Stimulated activated CD4-positive, alpha-beta T cell treated with anti-CD3 and anti-CD28 coated beads, TNF-alpha, amount 100 ng/mL, for 4 hours (primary cell): ENCODE measurements at regions not wholly inside any gene's neighbourhood (a gene's known extent, or its start where the extent isn't known, plus 50 kb on each side); places are given as distances from the start of the nearest gene placed in this dataset.

Source experiments
- DNase-seq, 3 experiments: peaks; one replicate each; pipeline ENCODE4 v3.0.0-alpha.2; 2020; ENCODE audit warnings: low read depth in 3 of 3

GRCh38 chr1:235027076-235027861 lies 101.4 kb downstream of the TOMM20 start:
- DNase-seq = no peak

GRCh38 chr1:235025422-235025984 lies 103.1 kb downstream of the TOMM20 start:
- no peak for DNase-seq

- DNase-seq = no peak
Measured at GRCh38 chr1:235024711-235025421, 103.8 kb downstream of the TOMM20 start.

- no peak for DNase-seq
Measured at GRCh38 chr1:235023711-235024439, 104.8 kb downstream of the TOMM20 start.

- DNase-seq = no peak
Measured at GRCh38 chr1:235022981-235023710, 105.5 kb downstream of the TOMM20 start.

- no peak for DNase-seq
Measured at GRCh38 chr1:235022341-235022980, 106.2 kb downstream of the TOMM20 start.

GRCh38 chr1:235021815-235022214 lies 106.8 kb downstream of the TOMM20 start:
- DNase-seq = no peak

GRCh38 chr1:235021321-235021720 lies 107.3 kb downstream of the TOMM20 start:
- DNase-seq = no peak

GRCh38 chr1:235019961-235020360 lies 108.7 kb downstream of the TOMM20 start:
- no peak for DNase-seq

GRCh38 chr1:235019471-235019870 lies 109.2 kb downstream of the TOMM20 start:
- DNase-seq = no peak

GRCh38 chr1:235018720-235019444 lies 109.8 kb downstream of the TOMM20 start:
- DNase-seq = peak in 1 of 3 experiments; percentile 19

- no peak for DNase-seq
Measured at GRCh38 chr1:235018161-235018560, 110.5 kb downstream of the TOMM20 start.

- no peak for DNase-seq
Measured at GRCh38 chr1:235017719-235018118, 110.9 kb downstream of the TOMM20 start.

GRCh38 chr1:235017191-235017590 lies 111.4 kb downstream of the TOMM20 start:
- DNase-seq = no peak

GRCh38 chr1:235015291-235015985 lies 113.2 kb downstream of the TOMM20 start:
- no peak for DNase-seq

- no peak for DNase-seq
Measured at GRCh38 chr1:235014756-235015155, 113.9 kb downstream of the TOMM20 start.

GRCh38 chr1:235013512-235013911 lies 115.1 kb downstream of the TOMM20 start:
- no peak for DNase-seq

- DNase-seq = no peak
Measured at GRCh38 chr1:235012436-235013210, 116.0 kb downstream of the TOMM20 start.
